Panc1 (cell line): ENCODE measurements at regions not wholly inside any gene's neighbourhood (a gene's known extent, or its start where the extent isn't known, plus 50 kb on each side); places are given as distances from the start of the nearest gene placed in this dataset.

ENCODE experiments used
- ATAC-seq: fragments of 200-7000 bp; cut with Tn5 transposase; 2 replicates; pipeline ENCODE4 v1.9.1; 2020; ENCODE audit warnings: mild to moderate bottlenecking, moderate library complexity
- BruUV-seq: library from RNA; stranded (reverse); fragments of 400-500 nt; replicated peaks from 2 replicates; lab custom pipeline; 2021; lab: Mats Ljungman, UMichigan
- CTCF ChIA-PET: fragments of 300-600 bp; sonication (Branson Sonifier 250); formaldehyde crosslinking; loops from one replicate; lab custom pipeline; 2022; ENCODE audit warnings: antibody characterized with exemption; lab: Charles Lee
- POLR2A ChIA-PET: fragments of 300-600 bp; sonication (Branson Sonifier 250); formaldehyde crosslinking; loops from one replicate; lab custom pipeline; 2022; ENCODE audit warnings: antibody characterized with exemption; lab: Charles Lee
- DNase-seq: peaks from one replicate; pipeline ENCODE4 v3.0.0-alpha.2; 2010; ENCODE audit warnings: low read depth, low spot score
- H3K27ac ChIP-seq: 2 replicates; pipeline ENCODE4 v1.5.1; 2011; ENCODE audit warnings: mild to moderate bottlenecking, low read length, inconsistent platforms
- H3K27me3 ChIP-seq: fragments of 200-500 bp; sonication (Bioruptor generic); 2 replicates; pipeline ENCODE4 v1.6.0; 2014; ENCODE audit warnings: low read length, inconsistent platforms; ENCODE audit not compliant: control insufficient read depth, insufficient read depth
- H3K36me3 ChIP-seq: fragments of 200-500 bp; sonication (Bioruptor generic); 2 replicates; pipeline ENCODE4 v1.5.1; 2014; ENCODE audit warnings: inconsistent platforms, mild to moderate bottlenecking, low read length, moderate library complexity; ENCODE audit not compliant: control insufficient read depth, insufficient read depth
- H3K4me1 ChIP-seq: 2 replicates; pipeline ENCODE4 v1.5.1; 2011; ENCODE audit warnings: inconsistent platforms, mild to moderate bottlenecking, low read length, moderate library complexity; ENCODE audit not compliant: control insufficient read depth, insufficient read depth
- H3K4me3 ChIP-seq, 2 experiments: 2 replicates each; pipeline ENCODE4 v1.5.1; 2011 to 2012; ENCODE audit warnings: low read depth in 2 of 2, low read length in 2 of 2, mild to moderate bottlenecking in 2 of 2, inconsistent platforms in 1 of 2, moderate library complexity in 1 of 2
- H3K9me3 ChIP-seq: fragments of 200-500 bp; sonication (Bioruptor generic); 2 replicates; pipeline ENCODE4 v1.5.1; 2014; ENCODE audit warnings: low read depth, mild to moderate bottlenecking, inconsistent platforms, low read length, moderate library complexity; ENCODE audit not compliant: control insufficient read depth, insufficient read depth
- POLR2AphosphoS5 ChIP-seq: IDR thresholded peaks from 2 replicates; pipeline ENCODE4 v1.6.1; 2012; ENCODE audit warnings: mild to moderate bottlenecking, low read depth, low read length, moderate library complexity
- SIN3A ChIP-seq: IDR thresholded peaks from 2 replicates; pipeline ENCODE4 v1.6.1; 2012; ENCODE audit warnings: low read depth, mild to moderate bottlenecking, low read length, moderate library complexity, borderline replicate concordance; ENCODE audit not compliant: insufficient read depth
- TCF7L2 ChIP-seq: IDR thresholded peaks from 2 replicates; pipeline ENCODE4 v1.6.1; 2011; ENCODE audit warnings: mild to moderate bottlenecking, low read depth, low read length, inconsistent platforms
- in situ Hi-C: cut with HindIII; loops from 2 replicates; pipeline ENCODE4 v1.10.0; 2016; ENCODE audit warnings: low sequenced_read_pairs, low pct_unique_long_range_greater_than_20kb
- intact Hi-C: fragments of 100-400 bp; cut with micrococcal nuclease; formaldehyde crosslinking; loops from one replicate; pipeline ENCODE4 v1.10.0; 2022; ENCODE audit not compliant: unreplicated experiment
- TF ChIP-seq, protein P1 (sequence below): fragments of 450-650 bp; IDR thresholded peaks from 2 replicates; pipeline ENCODE4 v1.5.1; 2017; ENCODE audit warnings: mild to moderate bottlenecking
- TF ChIP-seq, protein P2 (sequence below), 2 experiments: IDR thresholded peaks; 2 replicates each; pipeline ENCODE4 v1.6.1; 2011 to 2012; ENCODE audit warnings: low read depth in 2 of 2, control low read depth in 1 of 2, low read length in 1 of 2, mild to moderate bottlenecking in 1 of 2, moderate library complexity in 1 of 2; ENCODE audit not compliant: insufficient read depth in 1 of 2

DNA sequence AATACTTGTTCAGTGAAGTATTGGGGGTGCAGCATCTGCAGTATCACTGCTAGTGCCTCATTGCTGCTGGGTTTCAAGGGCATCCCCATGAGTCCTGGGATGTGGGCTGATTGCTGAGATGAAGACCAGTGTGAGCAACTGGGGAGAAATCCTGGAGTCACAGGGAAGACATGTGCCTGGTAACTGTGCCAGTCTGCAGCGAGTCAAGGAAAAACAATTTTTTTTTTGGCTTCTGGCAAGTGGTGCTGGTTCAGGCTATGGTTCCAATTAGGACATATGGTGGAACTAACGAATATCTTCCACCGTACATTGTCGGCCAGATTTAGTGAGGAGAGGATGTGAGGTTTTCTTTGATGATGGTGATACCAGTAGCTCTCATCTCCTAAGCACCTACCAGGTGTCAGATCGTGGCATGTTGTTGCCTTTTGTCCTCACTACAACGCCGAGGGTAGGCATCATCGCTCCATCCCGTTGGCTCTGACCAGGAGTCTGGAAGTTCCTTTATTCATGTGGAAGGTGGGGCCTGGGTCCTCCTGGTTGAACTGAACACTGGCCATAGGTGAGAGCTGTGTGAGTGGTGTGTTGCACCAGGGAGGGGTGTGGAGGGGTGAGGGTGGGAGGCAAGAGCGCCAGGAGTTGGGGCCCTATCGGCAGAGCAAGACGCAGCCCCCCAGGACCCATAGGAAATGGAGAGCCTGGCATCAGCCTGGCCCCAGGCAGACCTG lies 118.0 kb upstream of the HS6ST1 start:
- intact Hi-C loops: no loop called here
- POLR2A ChIA-PET: no interaction called here
- no peaks in the 10 kb centered on the region for H3K36me3 ChIP-seq
- H3K4me1 ChIP-seq: no peaks in the 10 kb centered on the region
- H3K27me3 ChIP-seq: no peaks in the 10 kb centered on the region
- DNase-seq (no peak), ATAC-seq (no peak)
- H3K27ac ChIP-seq: no peak overlapping the region
- CTCF ChIA-PET: no interaction called here
- TF ChIP-seq, protein P1, sequence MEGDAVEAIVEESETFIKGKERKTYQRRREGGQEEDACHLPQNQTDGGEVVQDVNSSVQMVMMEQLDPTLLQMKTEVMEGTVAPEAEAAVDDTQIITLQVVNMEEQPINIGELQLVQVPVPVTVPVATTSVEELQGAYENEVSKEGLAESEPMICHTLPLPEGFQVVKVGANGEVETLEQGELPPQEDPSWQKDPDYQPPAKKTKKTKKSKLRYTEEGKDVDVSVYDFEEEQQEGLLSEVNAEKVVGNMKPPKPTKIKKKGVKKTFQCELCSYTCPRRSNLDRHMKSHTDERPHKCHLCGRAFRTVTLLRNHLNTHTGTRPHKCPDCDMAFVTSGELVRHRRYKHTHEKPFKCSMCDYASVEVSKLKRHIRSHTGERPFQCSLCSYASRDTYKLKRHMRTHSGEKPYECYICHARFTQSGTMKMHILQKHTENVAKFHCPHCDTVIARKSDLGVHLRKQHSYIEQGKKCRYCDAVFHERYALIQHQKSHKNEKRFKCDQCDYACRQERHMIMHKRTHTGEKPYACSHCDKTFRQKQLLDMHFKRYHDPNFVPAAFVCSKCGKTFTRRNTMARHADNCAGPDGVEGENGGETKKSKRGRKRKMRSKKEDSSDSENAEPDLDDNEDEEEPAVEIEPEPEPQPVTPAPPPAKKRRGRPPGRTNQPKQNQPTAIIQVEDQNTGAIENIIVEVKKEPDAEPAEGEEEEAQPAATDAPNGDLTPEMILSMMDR: no peak
- TF ChIP-seq TCF7L2 (no peak), POLR2AphosphoS5 (no peak), SIN3A (no peak)
- TF ChIP-seq, protein P2, sequence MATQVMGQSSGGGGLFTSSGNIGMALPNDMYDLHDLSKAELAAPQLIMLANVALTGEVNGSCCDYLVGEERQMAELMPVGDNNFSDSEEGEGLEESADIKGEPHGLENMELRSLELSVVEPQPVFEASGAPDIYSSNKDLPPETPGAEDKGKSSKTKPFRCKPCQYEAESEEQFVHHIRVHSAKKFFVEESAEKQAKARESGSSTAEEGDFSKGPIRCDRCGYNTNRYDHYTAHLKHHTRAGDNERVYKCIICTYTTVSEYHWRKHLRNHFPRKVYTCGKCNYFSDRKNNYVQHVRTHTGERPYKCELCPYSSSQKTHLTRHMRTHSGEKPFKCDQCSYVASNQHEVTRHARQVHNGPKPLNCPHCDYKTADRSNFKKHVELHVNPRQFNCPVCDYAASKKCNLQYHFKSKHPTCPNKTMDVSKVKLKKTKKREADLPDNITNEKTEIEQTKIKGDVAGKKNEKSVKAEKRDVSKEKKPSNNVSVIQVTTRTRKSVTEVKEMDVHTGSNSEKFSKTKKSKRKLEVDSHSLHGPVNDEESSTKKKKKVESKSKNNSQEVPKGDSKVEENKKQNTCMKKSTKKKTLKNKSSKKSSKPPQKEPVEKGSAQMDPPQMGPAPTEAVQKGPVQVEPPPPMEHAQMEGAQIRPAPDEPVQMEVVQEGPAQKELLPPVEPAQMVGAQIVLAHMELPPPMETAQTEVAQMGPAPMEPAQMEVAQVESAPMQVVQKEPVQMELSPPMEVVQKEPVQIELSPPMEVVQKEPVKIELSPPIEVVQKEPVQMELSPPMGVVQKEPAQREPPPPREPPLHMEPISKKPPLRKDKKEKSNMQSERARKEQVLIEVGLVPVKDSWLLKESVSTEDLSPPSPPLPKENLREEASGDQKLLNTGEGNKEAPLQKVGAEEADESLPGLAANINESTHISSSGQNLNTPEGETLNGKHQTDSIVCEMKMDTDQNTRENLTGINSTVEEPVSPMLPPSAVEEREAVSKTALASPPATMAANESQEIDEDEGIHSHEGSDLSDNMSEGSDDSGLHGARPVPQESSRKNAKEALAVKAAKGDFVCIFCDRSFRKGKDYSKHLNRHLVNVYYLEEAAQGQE (IDR thresholded peaks at IDR 0.05; ENCODE audit: insufficient read depth in 1 of 2, low read depth in 2 of 2, low read length in 1 of 2): no peak
- in situ Hi-C loops: no loop called here
- H3K9me3 ChIP-seq: no peaks in the 10 kb centered on the region
- no peak overlapping the region for H3K4me3 ChIP-seq
- no TSS peak for BruUV-seq

GRCh38 chr2:128437204-128437565 lies 118.5 kb upstream of the HS6ST1 start:
- H3K4me1 ChIP-seq: no peaks in the 10 kb centered on the region
- no peaks in the 10 kb centered on the region for H3K27me3 ChIP-seq
- ChIA-PET POLR2A (no interaction called here), CTCF (no interaction called here)
- H3K27ac ChIP-seq: no peak overlapping the region
- no peaks in the 10 kb centered on the region for H3K36me3 ChIP-seq
- no peak overlapping the region for H3K4me3 ChIP-seq
- no peak for ATAC-seq
- intact Hi-C loops: no loop called here
- in situ Hi-C loops: no loop called here
- no TSS peak for BruUV-seq
- TF ChIP-seq, protein P1: no peak
- TF ChIP-seq POLR2AphosphoS5 (no peak), TCF7L2 (no peak), SIN3A (no peak)
- TF ChIP-seq, protein P2 (IDR thresholded peaks at IDR 0.05; ENCODE audit: insufficient read depth in 1 of 2, low read depth in 2 of 2, low read length in 1 of 2): no peak
- H3K9me3 ChIP-seq: no peaks in the 10 kb centered on the region
- no peak for DNase-seq
